Natural killer cell treated with Interleukin-12 subunit alpha and Interleukin-12 subunit beta and Interleukin-15 and Interleukin-18, amount 100 ng/mL, for 72 hours (primary cell): ENCODE measurements at regions not wholly inside any gene's neighbourhood (a gene's known extent, or its start where the extent isn't known, plus 50 kb on each side); places are given as distances from the start of the nearest gene placed in this dataset.
"Not testable (repeated sequence)": the region's sequence is repeated elsewhere in the genome, so short reads cannot be mapped to it uniquely, and the experiment has no call there.

Source experiments
- ATAC-seq, 2 donors: fragments of 150-1000 bp; cut with Tn5 transposase in 1 of 2; sonication (Bioruptor Pico), chemical (Tn5 transposase) in 1 of 2; 2 replicates each; pipeline ENCODE4 v1.10.0; 2021
- DNase-seq: peaks from one replicate; pipeline ENCODE4 v3.0.0; 2022; ENCODE audit warnings: low spot score
- H3K27ac Mint-ChIP-seq, 2 donors: 1 replicate in 1 of 2; 2 replicates in 1 of 2; pipeline ENCODE4 v1.8.0; 2022; ENCODE audit warnings: mixed read lengths in 2 of 2, mild to moderate bottlenecking in 1 of 2, moderate library complexity in 1 of 2
- H3K27me3 Mint-ChIP-seq, 2 donors: 1 replicate in 1 of 2; 2 replicates in 1 of 2; pipeline ENCODE4 v1.8.0; 2022; ENCODE audit warnings: mixed read lengths in 2 of 2
- H3K36me3 Mint-ChIP-seq: one replicate; pipeline ENCODE4 v1.8.0; 2022; ENCODE audit warnings: mixed read lengths
- H3K4me1 Mint-ChIP-seq, 2 donors: 1 replicate in 1 of 2; 2 replicates in 1 of 2; pipeline ENCODE4 v1.8.0; 2022; ENCODE audit warnings: low read depth in 2 of 2, mixed read lengths in 2 of 2, mild to moderate bottlenecking in 1 of 2
- H3K4me3 Mint-ChIP-seq: one replicate; pipeline ENCODE4 v1.8.0; 2022; ENCODE audit warnings: mixed read lengths
- H3K9me3 Mint-ChIP-seq: 2 replicates; pipeline ENCODE4 v1.8.0; 2022; ENCODE audit warnings: mixed read lengths

DNA sequence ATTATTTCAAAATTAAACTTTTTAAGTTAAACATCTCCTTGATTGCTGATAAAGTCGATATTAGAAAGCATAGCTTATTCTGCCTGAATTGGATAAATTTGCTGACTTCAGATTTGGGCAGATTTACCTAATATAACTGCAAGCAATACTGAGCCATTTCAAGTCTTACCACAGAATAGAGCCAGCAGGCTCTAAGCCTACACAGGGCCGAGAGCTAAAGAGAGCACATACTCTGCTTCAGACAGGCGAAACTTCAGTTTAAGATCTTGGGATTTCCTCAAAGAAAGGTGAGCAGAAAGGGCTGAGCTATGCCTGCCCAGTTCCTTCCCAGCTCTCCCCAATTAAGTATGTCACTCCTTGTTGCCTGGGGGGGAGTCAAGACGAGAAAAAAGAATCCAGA is 240.6 kb upstream of the NOCT start:
- no peak overlapping the region for H3K27ac Mint-ChIP-seq

DNA sequence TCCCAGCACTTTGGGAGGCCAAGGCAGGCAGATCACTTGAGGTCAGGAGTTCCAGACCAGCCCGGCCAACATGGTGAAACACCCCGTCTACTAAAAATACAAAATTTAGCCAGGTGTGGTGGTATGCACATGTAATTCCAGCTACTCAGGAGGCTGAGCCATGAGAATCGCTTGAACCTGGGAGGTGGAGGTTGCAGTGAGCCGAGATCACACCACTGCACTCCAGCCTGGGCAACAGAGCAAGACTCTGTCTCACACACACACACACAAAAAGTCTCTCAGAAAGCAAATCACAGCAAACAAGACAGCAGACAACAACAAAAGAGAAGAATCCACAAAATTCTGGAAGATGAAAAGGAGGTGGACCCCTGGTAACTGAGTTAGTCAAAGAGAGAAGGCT is 241.5 kb upstream of the NOCT start:
- not testable (repeated sequence) for DNase-seq, H3K9me3 Mint-ChIP-seq, ATAC-seq, H3K27ac Mint-ChIP-seq, H3K36me3 Mint-ChIP-seq, H3K4me1 Mint-ChIP-seq, H3K27me3 Mint-ChIP-seq, H3K4me3 Mint-ChIP-seq

More for the DNA sequence above, 240.6 kb upstream of the NOCT start:
- H3K36me3 Mint-ChIP-seq: no peaks in the 10 kb centered on the region
- DNase-seq (no peak), ATAC-seq (no peak)
- no peaks in the 10 kb centered on the region for H3K4me1 Mint-ChIP-seq
- H3K4me3 Mint-ChIP-seq: no peak overlapping the region
- no peaks in the 10 kb centered on the region for H3K9me3 Mint-ChIP-seq
- peaks cover 0 to 2% of the 10 kb centered on the region in 2 donors for H3K27me3 Mint-ChIP-seq

DNA sequence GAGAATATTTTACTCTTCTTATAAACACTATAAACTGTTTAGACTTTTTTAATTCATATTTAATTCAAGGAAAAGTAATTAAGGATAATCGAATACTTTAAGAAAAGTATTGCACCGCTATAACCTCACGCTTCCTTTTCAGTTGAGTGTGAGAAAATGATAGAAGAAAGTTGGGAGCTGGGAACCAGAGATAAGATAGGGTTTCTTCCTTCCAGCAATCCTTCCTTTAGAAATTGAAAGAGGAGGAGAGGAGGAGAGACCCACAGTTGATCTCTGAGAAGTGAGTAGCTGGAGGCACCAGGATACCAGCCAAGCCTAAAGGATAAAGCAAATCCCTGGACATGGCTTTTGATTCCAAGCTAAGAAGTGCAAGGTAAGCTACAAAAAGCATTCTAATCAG is 242.3 kb upstream of the NOCT start:
- H3K9me3 Mint-ChIP-seq: no peaks in the 10 kb centered on the region
- no peak overlapping the region for H3K27ac Mint-ChIP-seq

DNA sequence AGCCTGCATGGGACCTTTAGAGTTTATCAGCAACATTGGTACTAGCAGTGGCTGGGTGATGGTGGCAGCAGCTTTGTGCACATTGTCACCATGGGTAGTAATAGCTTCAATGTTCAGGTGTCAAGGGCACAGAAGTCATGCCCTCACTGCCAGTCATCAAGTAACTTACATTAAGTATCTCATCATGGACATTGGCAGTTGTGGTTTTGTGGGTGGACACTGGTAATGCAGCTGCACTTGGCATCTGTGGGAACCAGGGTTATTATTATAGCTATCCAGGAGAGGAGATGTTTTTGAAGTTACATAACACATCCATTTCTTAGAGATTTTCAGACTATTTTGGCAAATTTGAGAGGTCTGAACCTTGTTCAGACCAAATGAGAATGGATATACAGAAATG is 243.2 kb upstream of the NOCT start:
- Mint-ChIP-seq H3K36me3 (no peaks in the 10 kb centered on the region), H3K27ac (no peak overlapping the region), H3K27me3 (peaks cover 0 to 2% of the 10 kb centered on the region in 2 donors), H3K4me3 (no peak overlapping the region), H3K9me3 (no peaks in the 10 kb centered on the region), H3K4me1 (no peaks in the 10 kb centered on the region)
- no peak for ATAC-seq
- no peak for DNase-seq

More for the DNA sequence above, 242.3 kb upstream of the NOCT start:
- no peak for DNase-seq
- Mint-ChIP-seq H3K4me3 (no peak overlapping the region), H3K36me3 (no peaks in the 10 kb centered on the region), H3K4me1 (no peaks in the 10 kb centered on the region), H3K27me3 (peaks cover 0 to 2% of the 10 kb centered on the region in 2 donors)
- ATAC-seq: no peak

DNA sequence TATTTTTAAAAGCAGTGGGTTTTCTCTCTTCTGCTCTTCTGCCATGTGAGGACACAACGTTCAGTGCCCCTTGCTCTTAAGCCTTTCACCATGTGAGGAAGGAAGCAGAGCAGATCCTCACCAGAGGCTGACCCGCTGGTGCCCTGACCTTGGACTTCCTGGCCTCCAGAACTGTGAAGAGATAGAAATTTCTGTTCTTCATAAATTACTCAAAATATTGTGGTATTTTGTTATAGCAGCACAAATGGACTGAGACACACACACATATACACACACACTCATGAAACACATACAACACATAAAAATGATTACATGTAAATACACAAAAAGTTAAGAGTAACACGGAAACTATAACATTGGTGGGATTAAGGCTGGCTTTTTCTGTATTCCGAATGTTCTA is 244.8 kb upstream of the NOCT start:
- DNase-seq (no peak), ATAC-seq (no peak)
- no peaks in the 10 kb centered on the region for H3K4me1 Mint-ChIP-seq
- no peaks in the 10 kb centered on the region for H3K9me3 Mint-ChIP-seq
- no peak overlapping the region for H3K27ac Mint-ChIP-seq
- H3K4me3 Mint-ChIP-seq: no peak overlapping the region
- H3K36me3 Mint-ChIP-seq: no peaks in the 10 kb centered on the region
- H3K27me3 Mint-ChIP-seq: peaks cover 0 to 2% of the 10 kb centered on the region in 2 donors

DNA sequence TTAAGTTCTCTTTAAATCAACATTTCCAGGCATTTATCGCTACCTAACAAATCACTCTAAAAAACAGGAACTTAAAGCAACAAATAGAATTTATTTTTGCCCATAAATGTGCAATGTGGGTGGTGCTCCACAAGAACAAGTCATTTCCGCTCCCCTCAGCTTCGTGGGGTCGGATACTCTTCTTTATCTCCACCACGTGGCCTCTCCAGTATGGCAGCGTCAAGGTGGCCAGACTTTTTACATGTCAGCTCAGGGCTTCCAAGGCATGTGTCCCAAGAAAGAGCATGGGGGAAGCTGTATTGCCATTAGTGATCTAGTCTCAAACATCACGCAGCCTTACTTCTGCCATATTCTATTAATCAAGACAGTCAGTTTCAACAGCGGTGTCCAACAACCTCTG is 249.2 kb upstream of the NOCT start:
- Mint-ChIP-seq H3K27me3 (no peaks in the 10 kb centered on the region), H3K4me1 (no peaks in the 10 kb centered on the region), H3K27ac (no peak overlapping the region), H3K9me3 (no peaks in the 10 kb centered on the region), H3K36me3 (no peaks in the 10 kb centered on the region), H3K4me3 (no peak overlapping the region)
- ATAC-seq (no peak), DNase-seq (no peak)

DNA sequence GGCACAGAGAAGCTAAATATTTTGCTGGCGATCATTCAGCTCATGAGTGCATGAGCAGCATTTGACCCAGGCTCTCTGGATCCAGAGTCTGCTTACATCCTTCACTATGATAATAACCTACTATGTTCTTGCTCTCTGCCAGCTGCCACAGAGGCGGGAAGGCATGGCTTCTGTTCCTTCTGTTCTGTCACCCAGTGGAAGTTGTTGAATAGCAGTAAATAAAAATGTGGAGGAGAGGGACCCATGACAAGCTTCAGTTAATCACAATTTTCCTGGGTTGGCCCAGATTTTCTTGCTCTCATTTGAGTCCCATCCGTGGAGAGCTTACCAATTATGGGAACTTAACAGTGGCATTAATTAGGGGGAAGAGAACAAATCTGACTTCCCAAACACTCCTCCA is 250.1 kb upstream of the NOCT start:
- H3K4me1 Mint-ChIP-seq: no peaks in the 10 kb centered on the region
- DNase-seq (no peak), ATAC-seq (no peak)
- no peak overlapping the region for H3K27ac Mint-ChIP-seq
- H3K9me3 Mint-ChIP-seq: no peaks in the 10 kb centered on the region
- no peak overlapping the region for H3K4me3 Mint-ChIP-seq
- H3K36me3 Mint-ChIP-seq: no peaks in the 10 kb centered on the region
- no peaks in the 10 kb centered on the region for H3K27me3 Mint-ChIP-seq

DNA sequence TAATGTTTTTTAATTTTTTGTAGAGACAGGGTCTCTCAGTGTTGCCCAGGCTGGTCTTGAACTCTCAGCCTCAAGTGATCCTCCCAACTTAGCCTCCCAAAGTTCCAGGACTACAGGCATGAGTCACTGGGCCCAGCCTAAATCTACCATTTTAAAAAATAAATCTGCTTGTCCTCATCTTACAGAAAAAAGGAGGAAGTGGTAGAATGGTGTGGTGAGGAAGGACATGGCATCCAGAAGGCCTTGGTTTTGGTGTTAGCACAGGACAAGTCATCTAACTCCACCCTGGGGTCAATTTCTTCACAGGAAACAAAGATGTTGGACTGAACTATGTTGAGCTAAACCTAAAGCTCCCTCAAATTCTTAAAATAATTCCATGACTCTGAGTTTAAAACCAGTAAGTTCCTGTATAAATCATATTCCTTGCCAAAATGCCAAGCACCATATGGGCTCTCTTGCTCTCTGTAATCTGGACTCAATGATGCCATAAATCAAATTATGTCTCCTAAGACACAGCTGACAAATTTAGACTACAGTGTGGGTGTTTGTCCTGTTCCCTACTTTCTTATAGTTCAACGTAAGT is 253.9 kb upstream of the NOCT start:
- no peaks in the 10 kb centered on the region for H3K4me1 Mint-ChIP-seq
- DNase-seq (no peak), ATAC-seq (no peak)
- no peaks in the 10 kb centered on the region for H3K36me3 Mint-ChIP-seq
- no peaks in the 10 kb centered on the region for H3K9me3 Mint-ChIP-seq
- H3K27ac Mint-ChIP-seq: no peak overlapping the region
- no peak overlapping the region for H3K4me3 Mint-ChIP-seq
- no peaks in the 10 kb centered on the region for H3K27me3 Mint-ChIP-seq

DNA sequence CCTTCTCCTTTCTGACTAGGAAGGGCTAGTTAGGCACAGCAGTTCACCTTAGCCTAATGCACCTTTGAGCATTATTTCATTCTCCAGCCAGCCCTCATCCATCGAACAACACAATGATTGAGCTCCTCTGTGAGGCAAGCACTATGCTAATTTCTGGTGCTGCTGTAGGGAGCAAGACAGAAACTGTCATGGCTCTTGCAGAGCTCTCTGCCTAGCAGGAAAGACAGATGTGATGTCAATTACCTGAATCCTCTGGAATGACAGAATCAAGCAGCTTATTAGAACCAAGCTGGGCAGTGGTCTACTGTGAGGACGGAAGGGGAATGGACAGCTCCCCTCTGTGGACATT is 256.1 kb upstream of the NOCT start:
- no peaks in the 10 kb centered on the region for H3K36me3 Mint-ChIP-seq
- DNase-seq (no peak), ATAC-seq (no peak)
- no peak overlapping the region for H3K4me3 Mint-ChIP-seq
- H3K27ac Mint-ChIP-seq: no peak overlapping the region
- no peaks in the 10 kb centered on the region for H3K27me3 Mint-ChIP-seq
- peaks cover 4% of the 10 kb centered on the region for H3K9me3 Mint-ChIP-seq
- no peaks in the 10 kb centered on the region for H3K4me1 Mint-ChIP-seq

DNA sequence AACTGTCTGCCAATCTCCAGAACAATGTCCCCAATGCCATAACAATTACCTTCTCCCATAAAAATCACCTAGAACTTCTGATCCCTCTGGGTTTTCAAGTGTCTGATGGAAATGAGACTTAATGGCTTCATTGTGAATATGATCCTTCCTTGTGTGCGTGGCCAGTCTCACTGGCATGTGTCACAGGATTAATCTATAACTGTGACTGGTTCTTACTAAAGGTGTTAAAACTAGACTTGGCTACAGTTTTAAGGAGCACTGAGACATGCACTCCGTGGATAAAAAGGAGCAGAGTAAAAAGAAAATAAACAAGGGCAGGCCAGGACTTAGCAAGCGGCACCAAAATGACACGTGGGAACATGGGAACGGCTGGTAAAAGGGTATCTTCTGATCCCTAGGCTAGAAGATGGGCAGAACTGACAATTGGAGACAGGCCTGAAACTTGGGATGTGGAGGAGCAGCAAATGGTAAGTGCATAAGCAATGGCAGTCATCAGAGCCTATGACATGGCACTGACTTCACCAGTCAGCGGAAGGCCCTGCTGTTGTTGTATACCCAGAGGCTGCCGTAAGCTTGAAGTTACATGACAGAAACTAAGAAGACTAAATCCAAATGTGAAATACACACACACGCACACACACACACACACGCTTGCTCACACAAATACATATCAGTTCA is 256.6 kb upstream of the NOCT start:
- Mint-ChIP-seq H3K36me3 (no peaks in the 10 kb centered on the region), H3K27ac (no peak overlapping the region), H3K4me1 (no peaks in the 10 kb centered on the region), H3K4me3 (no peak overlapping the region), H3K27me3 (no peaks in the 10 kb centered on the region), H3K9me3 (peaks cover 4% of the 10 kb centered on the region)
- ATAC-seq (no peak), DNase-seq (no peak)

DNA sequence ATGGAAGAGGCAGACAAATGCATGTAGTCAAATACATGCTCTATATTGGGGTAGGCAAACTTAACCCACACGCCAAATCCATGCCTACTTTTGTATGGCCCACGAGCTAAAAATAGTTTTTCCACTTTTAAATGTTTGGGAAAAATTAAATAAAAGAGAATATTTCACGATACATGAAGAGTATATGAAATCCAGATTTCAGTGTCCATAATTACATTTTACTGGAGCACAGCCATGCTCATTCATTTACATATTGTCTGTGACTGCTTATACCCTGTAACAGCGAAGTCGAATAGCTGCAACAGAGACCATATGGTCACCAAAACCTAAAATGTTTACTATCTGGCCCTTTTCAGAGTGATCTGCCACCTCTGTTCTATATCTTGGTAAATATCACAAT is 257.4 kb upstream of the NOCT start:
- Mint-ChIP-seq H3K4me3 (no peak overlapping the region), H3K9me3 (peaks cover 7% of the 10 kb centered on the region), H3K27ac (no peak overlapping the region), H3K4me1 (no peaks in the 10 kb centered on the region), H3K27me3 (no peaks in the 10 kb centered on the region), H3K36me3 (no peaks in the 10 kb centered on the region)
- no peak for DNase-seq
- no peak for ATAC-seq

DNA sequence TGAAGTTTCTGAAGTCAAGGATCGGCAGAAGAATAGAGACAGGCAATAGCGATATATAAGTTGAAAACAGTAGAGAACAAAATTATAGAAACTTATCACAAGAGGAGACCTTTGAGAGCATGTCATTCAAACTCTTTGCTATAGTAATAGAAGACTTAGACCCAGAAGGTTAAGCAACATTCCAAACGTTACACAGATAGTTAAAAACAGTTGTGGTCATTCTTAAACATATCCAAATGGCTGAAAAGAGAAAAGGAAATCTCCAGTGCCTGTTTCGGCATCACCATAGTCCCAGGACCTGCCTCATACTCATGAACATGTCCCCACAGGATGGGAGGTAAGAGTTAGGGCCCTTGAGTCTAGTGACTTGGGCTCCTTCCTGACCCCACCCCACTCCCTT is 258.1 kb upstream of the NOCT start:
- Mint-ChIP-seq H3K36me3 (no peaks in the 10 kb centered on the region), H3K4me1 (no peaks in the 10 kb centered on the region), H3K27me3 (no peaks in the 10 kb centered on the region), H3K4me3 (no peak overlapping the region), H3K27ac (no peak overlapping the region), H3K9me3 (peaks cover 12% of the 10 kb centered on the region)
- ATAC-seq (no peak), DNase-seq (no peak)

DNA sequence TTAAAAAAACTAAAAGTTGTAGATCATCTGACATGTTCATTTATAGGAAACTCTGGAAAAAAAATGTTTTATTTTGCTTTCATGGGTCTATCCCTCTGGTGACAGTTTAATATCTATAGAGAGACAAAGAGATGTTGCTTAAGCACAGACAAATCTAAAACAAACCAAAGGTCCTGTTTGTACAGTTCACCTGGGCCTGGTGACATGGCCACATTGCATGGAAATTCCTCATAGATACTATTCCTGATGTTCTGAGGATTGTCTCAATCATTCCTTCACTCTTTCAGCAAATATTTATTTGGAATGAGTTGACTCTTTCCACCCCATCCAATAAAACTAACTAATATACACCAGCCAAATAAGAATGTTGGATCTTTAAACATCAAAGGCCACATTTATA is 259.1 kb upstream of the NOCT start:
- Mint-ChIP-seq H3K4me3 (no peak overlapping the region), H3K36me3 (no peaks in the 10 kb centered on the region), H3K4me1 (no peaks in the 10 kb centered on the region), H3K27ac (no peak overlapping the region), H3K27me3 (no peaks in the 10 kb centered on the region), H3K9me3 (peaks cover 16% of the 10 kb centered on the region)
- ATAC-seq (no peak), DNase-seq (no peak)

DNA sequence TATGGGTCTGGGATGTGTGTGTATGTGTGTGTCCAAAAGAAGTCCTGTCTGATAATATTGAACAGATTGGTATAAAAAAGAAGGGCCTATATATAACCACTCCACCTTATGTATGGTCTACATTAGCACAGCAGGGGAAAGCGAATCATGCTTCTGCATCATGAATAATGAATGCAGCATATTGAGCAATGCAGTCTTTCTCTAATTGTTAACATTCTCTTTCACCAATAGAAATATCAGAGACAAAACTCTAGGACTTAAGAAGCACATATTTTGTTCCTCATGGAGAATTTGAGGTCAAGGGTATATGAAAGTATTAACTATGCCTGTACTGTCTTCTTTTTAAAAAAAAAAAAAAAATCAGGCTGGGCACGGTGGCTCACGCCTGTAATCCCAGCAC is 264.3 kb upstream of the NOCT start:
- Mint-ChIP-seq H3K27ac (no peak overlapping the region), H3K27me3 (no peaks in the 10 kb centered on the region), H3K9me3 (peaks cover 20% of the 10 kb centered on the region), H3K4me1 (no peaks in the 10 kb centered on the region), H3K4me3 (no peak overlapping the region), H3K36me3 (no peaks in the 10 kb centered on the region)
- ATAC-seq: no peak
- DNase-seq: no peak

DNA sequence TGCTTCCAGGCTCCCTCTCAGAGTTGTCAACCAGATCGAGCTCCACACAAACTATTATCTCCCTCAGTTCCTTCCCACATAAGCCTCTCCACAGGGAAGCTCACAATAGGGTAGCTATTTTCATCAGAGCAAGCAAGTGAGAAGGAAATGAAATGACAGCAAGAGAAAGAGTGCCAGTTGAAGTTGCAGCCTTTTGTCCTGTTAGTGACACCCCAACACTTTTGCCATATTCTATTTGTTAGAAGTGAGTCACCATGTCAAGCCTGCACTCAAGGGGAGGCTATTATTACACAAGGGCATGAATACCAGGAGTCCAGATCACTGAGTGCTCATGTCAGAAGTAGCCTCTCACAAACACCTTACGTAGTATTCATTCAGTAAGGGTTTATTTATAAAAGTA is 266.3 kb upstream of the NOCT start:
- H3K27ac Mint-ChIP-seq: no peak overlapping the region
- no peaks in the 10 kb centered on the region for H3K36me3 Mint-ChIP-seq
- H3K27me3 Mint-ChIP-seq: no peaks in the 10 kb centered on the region
- DNase-seq: no peak
- no peak overlapping the region for H3K4me3 Mint-ChIP-seq
- H3K9me3 Mint-ChIP-seq: peaks cover 16% of the 10 kb centered on the region
- H3K4me1 Mint-ChIP-seq: no peaks in the 10 kb centered on the region
- ATAC-seq: no peak
